K562 (cell line): ENCODE measurements at regions not wholly inside any gene's neighbourhood (a gene's known extent, or its start where the extent isn't known, plus 50 kb on each side); places are given as distances from the start of the nearest gene placed in this dataset.

Experiments
- ATAC-seq: fragments of 200-7000 bp; cut with Tn5 transposase; 3 replicates; pipeline ENCODE4 v1.9.1; 2020; ENCODE audit warnings: moderate library complexity
- BruUV-seq: library from RNA; stranded (reverse); fragments of 400-500 nt; replicated peaks from 2 replicates; lab custom pipeline; 2021; lab: Mats Ljungman, UMichigan
- CTCF ChIA-PET: fragments of 300-600 bp; formaldehyde crosslinking; extraction: SDS; loops from one replicate; lab custom pipeline; 2021; ENCODE audit warnings: low intra/inter-chr PET ratio; lab: Yijun Ruan, JAX
- POLR2A ChIA-PET: fragments of 300-600, 350-650 bp; sonication (Branson Sonifier 250); formaldehyde crosslinking; extraction: SDS; loops from one replicate; lab custom pipeline; 2021; ENCODE audit warnings: antibody characterized with exemption, inconsistent platforms; lab: Yijun Ruan, JAX
- DNase-seq, 4 experiments: peaks; one replicate each; pipeline versions ENCODE4 v3.0.0 to v3.0.0-alpha.2; 2011 to 2018; ENCODE audit warnings: low spot score in 3 of 4, mixed read lengths in 3 of 4; ENCODE audit errors: extremely low read depth in 1 of 4
- FAIRE-seq: peaks from 2 replicates; lab custom pipeline; 2011; peaks lifted over from hg19 to GRCh38; lab: Jason Lieb, UNC
- H2AFZ ChIP-seq: 2 replicates; pipeline ENCODE4 v1.6.0; 2011; ENCODE audit warnings: low read depth, low read length, control low read depth, inconsistent platforms
- H3K27ac ChIP-seq: fragments of 200-600 bp; 3 replicates; pipeline ENCODE4 v1.8.0; 2011; ENCODE audit warnings: low read depth, mild to moderate bottlenecking, control low read depth, inconsistent platforms, low read length, moderate library complexity, mixed read lengths; ENCODE audit errors: extremely low read depth
- H3K27me3 ChIP-seq, 2 experiments: fragments of 300-600 bp in 1 of 2; 2 replicates in 1 of 2; 3 replicates in 1 of 2; pipeline versions ENCODE4 v1.6.0 to v1.8.0; 2011; ENCODE audit warnings: inconsistent platforms in 2 of 2, low read length in 2 of 2, mild to moderate bottlenecking in 1 of 2, mixed read lengths in 1 of 2, moderate library complexity in 1 of 2; ENCODE audit not compliant: control insufficient read depth in 2 of 2, insufficient read depth in 2 of 2
- H3K36me3 ChIP-seq: fragments of 300-600 bp; 3 replicates; pipeline ENCODE4 v1.8.0; 2011; ENCODE audit warnings: mild to moderate bottlenecking, low read length, inconsistent platforms; ENCODE audit not compliant: control insufficient read depth, insufficient read depth
- H3K4me1 ChIP-seq, 2 experiments: fragments of 200-600 bp in 1 of 2; replicated peaks in 1 of 2; 2 replicates in 1 of 2; 3 replicates in 1 of 2; pipeline versions ENCODE4 v1.5.1 to v1.8.0; 2011; ENCODE audit warnings: inconsistent platforms in 2 of 2, low read length in 2 of 2, mild to moderate bottlenecking in 1 of 2, mixed read lengths in 1 of 2, moderate library complexity in 1 of 2; ENCODE audit not compliant: control insufficient read depth in 2 of 2, insufficient read depth in 2 of 2
- H3K4me2 ChIP-seq: 2 replicates; pipeline ENCODE4 v1.6.1; 2011; ENCODE audit warnings: low read length, control low read depth, inconsistent platforms, mixed read lengths; ENCODE audit not compliant: insufficient read depth
- H3K4me3 ChIP-seq: fragments of 200-600 bp; sonication (generic), shearing (Covaris generic); 2 replicates; pipeline ENCODE4 v1.5.1; 2016; ENCODE audit warnings: control low read depth, inconsistent platforms
- H3K79me2 ChIP-seq: fragments of 200-600 bp; 3 replicates; pipeline ENCODE4 v1.8.0; 2011; ENCODE audit warnings: low read length, inconsistent platforms; ENCODE audit not compliant: control insufficient read depth, insufficient read depth
- H3K9ac ChIP-seq, 2 experiments: 2 replicates each; pipeline versions ENCODE4 v1.6.0 to v1.6.1; 2011; ENCODE audit warnings: low read depth in 2 of 2, low read length in 2 of 2, control low read depth in 1 of 2, inconsistent platforms in 1 of 2, mild to moderate bottlenecking in 1 of 2, mixed read lengths in 1 of 2; ENCODE audit not compliant: insufficient read depth in 1 of 2
- H3K9me1 ChIP-seq: one replicate; pipeline ENCODE4 v1.6.0; 2011; ENCODE audit warnings: inconsistent platforms, mild to moderate bottlenecking, low read length, moderate library complexity; ENCODE audit not compliant: control insufficient read depth, insufficient read depth
- H3K9me3 ChIP-seq: replicated peaks from 2 replicates; pipeline ENCODE4 v1.5.1; 2011; ENCODE audit warnings: low read depth, low read length, inconsistent platforms; ENCODE audit not compliant: control insufficient read depth, insufficient read depth
- H4K20me1 ChIP-seq: replicated peaks from 2 replicates; pipeline ENCODE4 v1.6.1; 2011; ENCODE audit warnings: low read length, inconsistent platforms, mixed read lengths; ENCODE audit not compliant: control insufficient read depth, insufficient read depth
- REST ChIP-seq, 2 experiments: fragments of 450-650 bp; formaldehyde crosslinking in 1 of 2; IDR thresholded peaks; 2 replicates each; pipeline versions ENCODE4 v1.4.0 to v1.6.1; 2014 to 2020; ENCODE audit warnings: mild to moderate bottlenecking in 2 of 2, borderline replicate concordance in 1 of 2, low read depth in 1 of 2
- THRB ChIP-seq: fragments of 450-650 bp; formaldehyde crosslinking; conservative IDR thresholded peaks from 2 replicates; pipeline ENCODE4 v1.4.0; 2022; ENCODE audit warnings: mild to moderate bottlenecking, missing genetic modification characterization
- WGBS: fragments of 100-300 bp; shearing (Covaris generic); methylation state at CpG from one replicate; pipeline ENCODE4 v1.1.6; 2016; ENCODE audit warnings: low coverage, mixed read lengths; ENCODE audit not compliant: insufficient coverage; ENCODE audit errors: missing lambda C conversion rate; 5-methylcytosine and 5-hydroxymethylcytosine counted together
- in situ Hi-C: fragments of 300-500 bp; cut with MboI; formaldehyde crosslinking; loops from 4 replicates; pipeline ENCODE4 v1.15.0; 2018; ENCODE audit warnings: inconsistent platforms, mixed read lengths
- intact Hi-C: fragments of 100-400 bp; cut with micrococcal nuclease; formaldehyde crosslinking; loops from 2 replicates; pipeline ENCODE4 v1.14.2; 2022

GRCh38 chr13:60274655-60275054 lies 110.9 kb upstream of the DIAPH3 start:
- peaks cover 0 to 4% of the 10 kb centered on the region in 2 experiments; a peak in 1 of 5 replicates for H3K27me3 ChIP-seq
- POLR2A ChIA-PET, result interaction anchor here (0.7 kb wide), 1 partner anchor 193 kb away, joined by 3 read pairs; no protein-coding TSS in a partner anchor
- TF ChIP-seq THRB (CRISPR knock-in tag) (no peak), REST (IDR thresholded peaks at IDR 0.05; ENCODE audit: borderline replicate concordance) (peak; percentile 57), REST (CRISPR knock-in tag; IDR thresholded peaks at IDR 0.05; ENCODE audit: low read depth) (no peak)
- TF ChIP-seq, all 486 proteins: peak for 1
- BruUV-seq, result no TSS peak
- H3K36me3 ChIP-seq, result no peaks in the 10 kb centered on the region
- WGBS, result 4% methylated on average over 12 of the region's 12 CpGs
- no peaks in the 10 kb centered on the region for H3K9me1 ChIP-seq
- H3K79me2 ChIP-seq, result no peaks in the 10 kb centered on the region
- ATAC-seq (no peak), FAIRE-seq (no peak), DNase-seq (no peak)
- no peak overlapping the region for H3K27ac ChIP-seq
- intact Hi-C loops (no loop called here), in situ Hi-C loops (no loop called here)
- H3K4me3 ChIP-seq, result no peak overlapping the region
- H2AFZ ChIP-seq, result no peak overlapping the region
- CTCF ChIA-PET, result no interaction called here
- no peaks in the 10 kb centered on the region for H4K20me1 ChIP-seq
- no peak overlapping the region for H3K4me2 ChIP-seq
- no peak overlapping the region for H3K9ac ChIP-seq
- no peaks in the 10 kb centered on the region for H3K9me3 ChIP-seq
- H3K4me1 ChIP-seq, result no peaks in the 10 kb centered on the region; a peak in 1 of 5 replicates
